Peyer's patch (tissue), 4 donors: ENCODE measurements at regions not wholly inside any gene's neighbourhood (a gene's known extent, or its start where the extent isn't known, plus 50 kb on each side); places are given as distances from the start of the nearest gene placed in this dataset.

Experiments
- CTCF ChIP-seq, 6 experiments: fragments of 450-650 bp in 4 of 6; fragments of 200-600 bp in 2 of 6; sonication (generic) in 1 of 6; IDR thresholded peaks; one replicate each; pipeline ENCODE4 v1.5.1; 2017 to 2019; ENCODE audit warnings: antibody characterized with exemption in 6 of 6, mild to moderate bottlenecking in 3 of 6, moderate library complexity in 1 of 6
- POLR2A ChIP-seq, 2 donors: fragments of 450-650 bp; IDR thresholded peaks; one replicate each; pipeline ENCODE4 v1.5.1; 2017; ENCODE audit warnings: antibody characterized with exemption in 2 of 2, mild to moderate bottlenecking in 2 of 2, moderate library complexity in 2 of 2

DNA sequence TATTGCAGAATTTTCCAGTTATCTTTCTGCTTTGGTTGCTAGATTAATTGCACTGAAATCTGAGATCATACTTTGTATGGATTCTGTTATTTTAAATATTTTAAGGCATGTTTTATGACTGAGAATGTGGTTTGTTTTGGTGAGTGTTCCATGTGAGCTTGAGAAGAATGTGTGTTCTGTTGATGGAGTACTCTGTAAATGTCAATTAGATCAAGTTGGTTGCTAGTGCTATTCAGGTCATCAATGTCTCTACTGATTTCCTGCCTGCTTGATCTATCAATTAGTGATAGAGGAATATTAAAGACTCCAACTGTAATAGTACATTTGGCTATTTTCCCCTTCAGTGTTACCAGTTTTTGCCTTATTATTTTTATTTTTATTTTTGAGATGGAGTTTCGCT, 64.3 kb upstream of the SHANK2 start:
- TF ChIP-seq POLR2A (IDR thresholded peaks at IDR 0.05) = no peak
- no peak for TF ChIP-seq CTCF (IDR thresholded peaks at IDR 0.05)
